ENCODE measurements at regions not wholly inside any gene's neighbourhood (a gene's known extent, or its start where the extent isn't known, plus 50 kb on each side); places are given as distances from the start of the nearest gene placed in this dataset.

DNA sequence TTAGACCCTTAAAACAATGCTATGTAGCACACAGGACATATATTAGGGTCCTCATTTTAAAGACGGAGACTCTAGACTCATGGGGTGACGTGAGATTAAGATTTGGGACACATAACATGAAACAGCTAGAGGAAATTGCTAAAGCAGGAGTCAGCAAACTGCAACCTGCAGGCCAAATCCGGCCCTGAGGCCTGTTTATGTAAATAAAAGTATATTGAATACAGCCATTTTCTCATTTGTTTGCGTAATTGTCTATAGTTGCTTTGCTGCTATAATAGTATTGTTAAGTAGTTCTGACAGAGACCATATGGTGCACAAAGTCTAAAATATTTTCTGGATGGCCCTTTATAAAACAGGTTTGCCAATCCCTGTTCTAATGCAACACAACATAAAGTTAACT, 115.5 kb downstream of the TMCO5A start:
- TF ChIP-seq, protein P1, sequence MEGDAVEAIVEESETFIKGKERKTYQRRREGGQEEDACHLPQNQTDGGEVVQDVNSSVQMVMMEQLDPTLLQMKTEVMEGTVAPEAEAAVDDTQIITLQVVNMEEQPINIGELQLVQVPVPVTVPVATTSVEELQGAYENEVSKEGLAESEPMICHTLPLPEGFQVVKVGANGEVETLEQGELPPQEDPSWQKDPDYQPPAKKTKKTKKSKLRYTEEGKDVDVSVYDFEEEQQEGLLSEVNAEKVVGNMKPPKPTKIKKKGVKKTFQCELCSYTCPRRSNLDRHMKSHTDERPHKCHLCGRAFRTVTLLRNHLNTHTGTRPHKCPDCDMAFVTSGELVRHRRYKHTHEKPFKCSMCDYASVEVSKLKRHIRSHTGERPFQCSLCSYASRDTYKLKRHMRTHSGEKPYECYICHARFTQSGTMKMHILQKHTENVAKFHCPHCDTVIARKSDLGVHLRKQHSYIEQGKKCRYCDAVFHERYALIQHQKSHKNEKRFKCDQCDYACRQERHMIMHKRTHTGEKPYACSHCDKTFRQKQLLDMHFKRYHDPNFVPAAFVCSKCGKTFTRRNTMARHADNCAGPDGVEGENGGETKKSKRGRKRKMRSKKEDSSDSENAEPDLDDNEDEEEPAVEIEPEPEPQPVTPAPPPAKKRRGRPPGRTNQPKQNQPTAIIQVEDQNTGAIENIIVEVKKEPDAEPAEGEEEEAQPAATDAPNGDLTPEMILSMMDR (IDR thresholded peaks at IDR 0.05; ENCODE audit: unreplicated experiment in 3 of 3): no peak
- H3K4me1 Mint-ChIP-seq: peaks cover 28% of the 10 kb centered on the region
- no peaks in the 10 kb centered on the region for H3K9me3 Mint-ChIP-seq
- H3K36me3 Mint-ChIP-seq (ENCODE audit: low read depth): no peaks in the 10 kb centered on the region
- no peak overlapping the region for H3K4me3 Mint-ChIP-seq
- H3K27me3 Mint-ChIP-seq (ENCODE audit: low read depth): peaks cover 3% of the 10 kb centered on the region
- H3K27ac Mint-ChIP-seq: peak overlapping the region; percentile 43 to 73 (median 54)

DNA sequence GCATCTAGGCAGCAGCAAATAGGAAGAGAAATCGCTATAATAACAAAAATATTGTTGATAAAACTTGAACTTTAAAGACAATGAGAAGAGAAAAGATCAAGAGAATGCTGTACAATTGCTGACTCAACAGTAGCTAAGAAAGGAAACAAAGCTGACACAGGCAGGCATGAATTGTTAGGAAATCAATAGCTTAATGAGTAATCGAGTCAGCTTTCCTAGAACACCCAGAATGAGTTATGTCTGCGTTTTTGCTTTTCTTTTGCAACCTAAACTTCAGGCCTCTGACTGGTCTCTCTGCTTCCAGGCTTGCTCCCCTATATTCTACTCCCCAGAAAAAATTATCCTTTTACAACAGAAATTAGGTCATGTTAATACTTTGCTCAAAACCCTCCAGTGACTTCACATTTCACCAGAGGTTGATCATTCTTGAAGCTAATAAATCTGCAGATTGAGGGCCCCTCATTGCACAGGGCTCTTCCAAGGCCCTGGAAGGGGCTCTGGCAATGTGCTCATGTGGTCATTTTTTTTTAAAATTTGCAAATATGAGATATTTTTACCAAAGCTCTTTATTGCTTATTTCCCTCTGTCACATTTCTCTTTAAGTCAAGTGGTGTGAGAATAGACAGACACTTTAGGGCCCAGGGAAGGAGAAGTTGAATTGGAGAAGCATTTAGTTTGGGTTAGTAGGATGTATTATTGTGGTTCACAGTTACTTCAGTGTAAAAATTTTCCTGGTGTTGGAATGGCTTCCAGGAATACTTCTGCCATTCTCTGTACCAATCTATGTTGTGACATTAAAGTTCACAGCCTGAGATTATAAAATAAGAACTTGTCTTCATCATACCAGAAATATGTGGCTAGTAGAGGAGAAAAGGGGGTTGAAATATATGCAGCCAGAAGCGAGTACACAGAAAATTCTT, 116.3 kb downstream of the TMCO5A start:
- Mint-ChIP-seq H3K27ac (peak overlapping the region; percentile 43 to 73 (median 51)), H3K4me1 (peaks cover 28% of the 10 kb centered on the region), H3K36me3 (ENCODE audit: low read depth) (no peaks in the 10 kb centered on the region), H3K27me3 (ENCODE audit: low read depth) (peaks cover 3% of the 10 kb centered on the region), H3K9me3 (no peaks in the 10 kb centered on the region), H3K4me3 (no peak overlapping the region)
- TF ChIP-seq, protein P1 (IDR thresholded peaks at IDR 0.05; ENCODE audit: unreplicated experiment in 3 of 3): no peak

DNA sequence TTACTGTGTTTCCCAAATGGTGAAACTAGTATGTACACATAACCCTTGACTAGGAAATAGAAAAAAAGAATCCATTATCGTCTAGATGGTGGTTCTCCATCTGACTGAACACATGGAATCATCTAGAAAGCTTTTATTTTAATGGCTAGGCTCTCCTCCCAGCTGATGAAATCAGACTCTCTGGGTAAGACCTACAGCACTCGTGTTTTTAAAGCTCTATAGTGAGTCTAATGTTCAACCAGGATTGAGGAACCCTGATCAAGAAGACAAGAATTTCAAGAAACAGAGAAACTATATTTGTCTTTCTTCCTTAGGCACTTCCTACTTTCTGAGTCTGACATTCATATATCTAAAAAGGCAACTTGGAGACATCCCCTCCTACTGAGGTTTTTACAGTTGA, 118.8 kb downstream of the TMCO5A start:
- Mint-ChIP-seq H3K27ac (no peak overlapping the region), H3K27me3 (ENCODE audit: low read depth) (no peaks in the 10 kb centered on the region), H3K4me1 (peaks cover 27% of the 10 kb centered on the region), H3K36me3 (ENCODE audit: low read depth) (no peaks in the 10 kb centered on the region), H3K4me3 (no peak overlapping the region), H3K9me3 (no peaks in the 10 kb centered on the region)
- TF ChIP-seq, protein P1 (IDR thresholded peaks at IDR 0.05; ENCODE audit: unreplicated experiment in 3 of 3): no peak

DNA sequence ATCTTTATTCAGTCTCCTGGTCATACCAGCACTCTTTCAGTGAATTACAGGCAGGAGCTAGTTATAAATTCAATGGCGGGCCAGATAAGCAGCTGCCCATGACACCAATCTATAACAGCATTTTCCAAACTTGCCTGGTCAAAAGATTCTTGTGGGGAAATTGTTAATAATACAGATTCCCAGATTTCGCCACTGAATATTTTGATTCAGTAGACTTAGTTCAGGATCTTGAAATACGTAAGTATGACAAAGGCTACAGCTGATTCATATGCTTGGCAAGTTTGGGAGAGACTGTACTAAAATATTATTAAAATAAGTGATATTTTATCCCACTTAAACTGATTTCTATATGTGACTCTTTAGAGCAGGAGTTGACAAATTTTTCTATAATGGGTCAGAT, 119.3 kb downstream of the TMCO5A start:
- Mint-ChIP-seq H3K27me3 (ENCODE audit: low read depth) (no peaks in the 10 kb centered on the region), H3K9me3 (no peaks in the 10 kb centered on the region), H3K36me3 (ENCODE audit: low read depth) (no peaks in the 10 kb centered on the region), H3K4me1 (peaks cover 25% of the 10 kb centered on the region), H3K4me3 (no peak overlapping the region), H3K27ac (no peak overlapping the region)
- TF ChIP-seq, protein P1 (IDR thresholded peaks at IDR 0.05; ENCODE audit: unreplicated experiment in 3 of 3): no peak

DNA sequence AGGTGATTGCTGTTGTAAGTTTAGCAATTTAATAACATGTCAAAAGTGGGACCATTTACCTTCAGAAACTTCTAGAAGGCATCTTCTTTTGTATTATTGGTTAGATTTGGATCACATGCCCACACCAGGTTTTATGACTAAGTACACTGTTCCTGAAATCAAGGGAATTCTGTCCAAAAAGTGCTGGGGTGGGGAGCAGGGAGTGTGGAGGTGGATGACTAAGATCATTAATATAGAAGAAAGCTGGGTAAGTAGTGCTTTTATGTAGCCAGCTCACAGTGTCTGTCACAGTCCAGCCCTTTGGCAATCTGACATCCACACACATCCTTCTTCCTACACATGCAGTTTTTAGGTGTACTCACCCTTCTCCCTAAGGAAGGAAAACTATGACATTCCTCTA, 120.0 kb downstream of the TMCO5A start:
- H3K27ac Mint-ChIP-seq: no peak overlapping the region
- TF ChIP-seq, protein P1 (IDR thresholded peaks at IDR 0.05; ENCODE audit: unreplicated experiment in 3 of 3): no peak
- no peaks in the 10 kb centered on the region for H3K27me3 Mint-ChIP-seq (ENCODE audit: low read depth)
- no peaks in the 10 kb centered on the region for H3K9me3 Mint-ChIP-seq
- no peaks in the 10 kb centered on the region for H3K36me3 Mint-ChIP-seq (ENCODE audit: low read depth)
- H3K4me3 Mint-ChIP-seq: no peak overlapping the region
- H3K4me1 Mint-ChIP-seq: peaks cover 25% of the 10 kb centered on the region

Data from nephron (organoid).